ENCODE measurements at regions not wholly inside any gene's neighbourhood (a gene's known extent, or its start where the extent isn't known, plus 50 kb on each side); places are given as distances from the start of the nearest gene placed in this dataset.

GRCh38 chrX:7409866-7410265, 261.9 kb upstream of the PUDP start:
- no peak for TF ChIP-seq CTCF (IDR thresholded peaks at IDR 0.05)
- no peak for TF ChIP-seq POLR2A (IDR thresholded peaks at IDR 0.05)

Measured in prostate gland (tissue), 2 donors.